ENCODE measurements at regions not wholly inside any gene's neighbourhood (a gene's known extent, or its start where the extent isn't known, plus 50 kb on each side); places are given as distances from the start of the nearest gene placed in this dataset.

DNA sequence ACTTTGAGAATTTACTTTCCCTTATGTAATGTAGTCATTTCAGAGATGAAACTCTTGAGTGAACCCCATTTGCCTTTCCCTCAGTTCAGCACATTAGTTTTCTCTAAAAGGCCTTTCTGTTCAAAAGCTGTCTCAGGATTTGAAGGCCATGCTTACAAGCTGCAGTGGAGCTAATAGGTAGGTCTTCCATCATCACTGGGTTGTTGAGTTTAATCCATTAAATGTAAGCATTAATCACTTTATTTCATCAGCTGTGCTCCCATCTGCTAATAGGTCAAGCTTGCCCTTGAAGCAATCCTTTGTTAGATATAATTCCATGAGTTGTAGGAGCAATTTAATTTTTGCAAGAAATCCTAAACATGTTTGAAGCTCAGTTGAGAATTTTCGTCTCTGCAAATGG is 422.2 kb upstream of the ZP4 start:
- Histone ChIP-seq H3K27me3 (ENCODE audit: insufficient read depth, low read depth, low read length) (no peaks in the 10 kb centered on the region), H2AFZ (ENCODE audit: low read depth, low read length) (no peak overlapping the region), H3K9me3 (ENCODE audit: low read length) (no peaks in the 10 kb centered on the region), H4K20me1 (ENCODE audit: insufficient read depth) (no peaks in the 10 kb centered on the region), H3K27ac (ENCODE audit: low read length) (no peak overlapping the region), H3K36me3 (ENCODE audit: insufficient read depth, low read length) (no peaks in the 10 kb centered on the region), H3K9me2 (ENCODE audit: insufficient read depth, low read length) (no peaks in the 10 kb centered on the region), H3K4me2 (ENCODE audit: low read length) (no peak overlapping the region), H3K79me2 (replicated peaks; ENCODE audit: insufficient read depth, low read length) (no peaks in the 10 kb centered on the region), H3K9ac (ENCODE audit: low read length) (no peak overlapping the region), H3K4me3 (ENCODE audit: low read length) (no peak overlapping the region), H3F3A (ENCODE audit: insufficient read depth, low read length, poor library complexity, severe bottlenecking) (no peaks in the 10 kb centered on the region)
- TF ChIP-seq EZH2 (IDR thresholded peaks at IDR 0.05; ENCODE audit: borderline replicate concordance, insufficient read depth, low read length, poor library complexity, severe bottlenecking) (no peak), MXI1 (conservative IDR thresholded peaks at IDR 0.05; ENCODE audit: poor library complexity, severe bottlenecking) (no peak), EP300 (conservative IDR thresholded peaks at IDR 0.05; ENCODE audit: poor library complexity, severe bottlenecking) (no peak)

DNA sequence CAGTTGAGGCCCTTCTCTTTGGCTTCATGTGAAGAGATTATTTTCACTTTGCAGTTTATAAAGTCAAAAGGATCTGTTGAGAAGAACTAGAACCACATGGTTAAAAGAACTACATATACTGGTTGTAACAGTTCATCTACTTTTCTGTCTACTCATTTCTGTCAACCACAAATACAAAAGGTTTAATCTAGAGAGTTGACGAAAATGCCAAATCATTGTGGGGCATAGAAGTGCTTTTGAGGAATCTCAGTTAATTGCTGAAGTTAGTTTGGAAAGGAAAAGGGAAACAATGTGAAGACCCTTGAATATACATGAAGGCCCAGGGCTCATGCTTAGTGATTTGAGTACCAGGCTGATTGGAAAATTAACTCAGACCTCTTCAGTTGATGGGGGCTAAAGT is 415.7 kb upstream of the ZP4 start:
- Histone ChIP-seq H2AFZ (ENCODE audit: low read depth, low read length) (no peak overlapping the region), H4K20me1 (ENCODE audit: insufficient read depth) (no peaks in the 10 kb centered on the region), H3K9ac (ENCODE audit: low read length) (no peak overlapping the region), H3K4me3 (ENCODE audit: low read length) (no peak overlapping the region), H3K36me3 (ENCODE audit: insufficient read depth, low read length) (no peaks in the 10 kb centered on the region), H3K9me2 (ENCODE audit: insufficient read depth, low read length) (no peaks in the 10 kb centered on the region), H3K27ac (ENCODE audit: low read length) (no peak overlapping the region), H3F3A (ENCODE audit: insufficient read depth, low read length, poor library complexity, severe bottlenecking) (no peaks in the 10 kb centered on the region), H3K79me2 (replicated peaks; ENCODE audit: insufficient read depth, low read length) (no peaks in the 10 kb centered on the region), H3K4me2 (ENCODE audit: low read length) (no peak overlapping the region), H3K27me3 (ENCODE audit: insufficient read depth, low read depth, low read length) (no peaks in the 10 kb centered on the region), H3K9me3 (ENCODE audit: low read length) (no peaks in the 10 kb centered on the region)
- TF ChIP-seq POLR2AphosphoS5 (IDR thresholded peaks at IDR 0.05) (no peak), RAD21 (conservative IDR thresholded peaks at IDR 0.05) (no peak), EP300 (conservative IDR thresholded peaks at IDR 0.05; ENCODE audit: poor library complexity, severe bottlenecking) (no peak)
- TF ChIP-seq, protein P1, sequence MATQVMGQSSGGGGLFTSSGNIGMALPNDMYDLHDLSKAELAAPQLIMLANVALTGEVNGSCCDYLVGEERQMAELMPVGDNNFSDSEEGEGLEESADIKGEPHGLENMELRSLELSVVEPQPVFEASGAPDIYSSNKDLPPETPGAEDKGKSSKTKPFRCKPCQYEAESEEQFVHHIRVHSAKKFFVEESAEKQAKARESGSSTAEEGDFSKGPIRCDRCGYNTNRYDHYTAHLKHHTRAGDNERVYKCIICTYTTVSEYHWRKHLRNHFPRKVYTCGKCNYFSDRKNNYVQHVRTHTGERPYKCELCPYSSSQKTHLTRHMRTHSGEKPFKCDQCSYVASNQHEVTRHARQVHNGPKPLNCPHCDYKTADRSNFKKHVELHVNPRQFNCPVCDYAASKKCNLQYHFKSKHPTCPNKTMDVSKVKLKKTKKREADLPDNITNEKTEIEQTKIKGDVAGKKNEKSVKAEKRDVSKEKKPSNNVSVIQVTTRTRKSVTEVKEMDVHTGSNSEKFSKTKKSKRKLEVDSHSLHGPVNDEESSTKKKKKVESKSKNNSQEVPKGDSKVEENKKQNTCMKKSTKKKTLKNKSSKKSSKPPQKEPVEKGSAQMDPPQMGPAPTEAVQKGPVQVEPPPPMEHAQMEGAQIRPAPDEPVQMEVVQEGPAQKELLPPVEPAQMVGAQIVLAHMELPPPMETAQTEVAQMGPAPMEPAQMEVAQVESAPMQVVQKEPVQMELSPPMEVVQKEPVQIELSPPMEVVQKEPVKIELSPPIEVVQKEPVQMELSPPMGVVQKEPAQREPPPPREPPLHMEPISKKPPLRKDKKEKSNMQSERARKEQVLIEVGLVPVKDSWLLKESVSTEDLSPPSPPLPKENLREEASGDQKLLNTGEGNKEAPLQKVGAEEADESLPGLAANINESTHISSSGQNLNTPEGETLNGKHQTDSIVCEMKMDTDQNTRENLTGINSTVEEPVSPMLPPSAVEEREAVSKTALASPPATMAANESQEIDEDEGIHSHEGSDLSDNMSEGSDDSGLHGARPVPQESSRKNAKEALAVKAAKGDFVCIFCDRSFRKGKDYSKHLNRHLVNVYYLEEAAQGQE (IDR thresholded peaks at IDR 0.05; ENCODE audit: borderline replicate concordance), result no peak
- TF ChIP-seq, protein P2, sequence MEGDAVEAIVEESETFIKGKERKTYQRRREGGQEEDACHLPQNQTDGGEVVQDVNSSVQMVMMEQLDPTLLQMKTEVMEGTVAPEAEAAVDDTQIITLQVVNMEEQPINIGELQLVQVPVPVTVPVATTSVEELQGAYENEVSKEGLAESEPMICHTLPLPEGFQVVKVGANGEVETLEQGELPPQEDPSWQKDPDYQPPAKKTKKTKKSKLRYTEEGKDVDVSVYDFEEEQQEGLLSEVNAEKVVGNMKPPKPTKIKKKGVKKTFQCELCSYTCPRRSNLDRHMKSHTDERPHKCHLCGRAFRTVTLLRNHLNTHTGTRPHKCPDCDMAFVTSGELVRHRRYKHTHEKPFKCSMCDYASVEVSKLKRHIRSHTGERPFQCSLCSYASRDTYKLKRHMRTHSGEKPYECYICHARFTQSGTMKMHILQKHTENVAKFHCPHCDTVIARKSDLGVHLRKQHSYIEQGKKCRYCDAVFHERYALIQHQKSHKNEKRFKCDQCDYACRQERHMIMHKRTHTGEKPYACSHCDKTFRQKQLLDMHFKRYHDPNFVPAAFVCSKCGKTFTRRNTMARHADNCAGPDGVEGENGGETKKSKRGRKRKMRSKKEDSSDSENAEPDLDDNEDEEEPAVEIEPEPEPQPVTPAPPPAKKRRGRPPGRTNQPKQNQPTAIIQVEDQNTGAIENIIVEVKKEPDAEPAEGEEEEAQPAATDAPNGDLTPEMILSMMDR (IDR thresholded peaks at IDR 0.05; ENCODE audit: poor library complexity, severe bottlenecking), result no peak

DNA sequence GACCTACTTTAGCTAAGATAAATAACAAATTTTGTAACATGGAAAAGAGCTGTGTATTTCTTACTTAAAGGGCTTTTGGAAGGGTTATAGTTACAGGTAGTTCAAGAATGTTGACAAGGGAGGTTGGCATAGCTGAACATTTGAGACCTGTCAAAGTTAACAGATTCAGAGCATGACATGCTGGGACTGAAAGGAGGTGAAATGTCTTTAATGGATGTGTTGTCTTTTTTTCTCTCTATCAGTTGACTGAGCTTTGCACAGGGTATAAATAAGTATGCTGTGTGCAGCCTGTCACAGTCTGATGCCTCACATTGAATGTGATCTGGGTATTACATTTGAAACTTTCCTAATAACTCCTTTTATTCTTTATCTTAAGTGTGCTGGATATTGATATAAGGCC is 411.9 kb upstream of the ZP4 start:
- Histone ChIP-seq H3K4me2 (ENCODE audit: low read length) (peak overlapping the region; percentile 10), H3K9me3 (ENCODE audit: low read length) (peaks cover under 1% of the 10 kb centered on the region), H4K20me1 (ENCODE audit: insufficient read depth) (no peaks in the 10 kb centered on the region), H2AFZ (ENCODE audit: low read depth, low read length) (no peak overlapping the region), H3F3A (ENCODE audit: insufficient read depth, low read length, poor library complexity, severe bottlenecking) (no peaks in the 10 kb centered on the region), H3K9me2 (ENCODE audit: insufficient read depth, low read length) (no peaks in the 10 kb centered on the region), H3K36me3 (ENCODE audit: insufficient read depth, low read length) (no peaks in the 10 kb centered on the region), H3K79me2 (replicated peaks; ENCODE audit: insufficient read depth, low read length) (no peaks in the 10 kb centered on the region), H3K9ac (ENCODE audit: low read length) (no peak overlapping the region), H3K27ac (ENCODE audit: low read length) (no peak overlapping the region), H3K27me3 (ENCODE audit: insufficient read depth, low read depth, low read length) (no peaks in the 10 kb centered on the region), H3K4me3 (ENCODE audit: low read length) (no peak overlapping the region)
- TF ChIP-seq TAF1 (IDR thresholded peaks at IDR 0.05; ENCODE audit: low read depth) (no peak), POLR2AphosphoS5 (IDR thresholded peaks at IDR 0.05) (peak; percentile 77), EP300 (conservative IDR thresholded peaks at IDR 0.05; ENCODE audit: poor library complexity, severe bottlenecking) (peak; percentile 95), RAD21 (conservative IDR thresholded peaks at IDR 0.05) (peak; percentile 23), EZH2 (IDR thresholded peaks at IDR 0.05; ENCODE audit: borderline replicate concordance, insufficient read depth, low read length, poor library complexity, severe bottlenecking) (no peak)
- TF ChIP-seq, protein P2 (IDR thresholded peaks at IDR 0.05; ENCODE audit: poor library complexity, severe bottlenecking), result no peak

Data from neural cell (in vitro differentiated cells).